NCI-H2107 treated with DMSO at 0.1 percent for 48 hours (cell line): ENCODE measurements at regions not wholly inside any gene's neighbourhood (a gene's known extent, or its start where the extent isn't known, plus 50 kb on each side); places are given as distances from the start of the nearest gene placed in this dataset.

Source experiments
- DNase-seq: peaks from one replicate; lab custom pipeline; 2025; ENCODE audit not compliant: unreplicated experiment; lab: John Stamatoyannopoulos, UW

DNA sequence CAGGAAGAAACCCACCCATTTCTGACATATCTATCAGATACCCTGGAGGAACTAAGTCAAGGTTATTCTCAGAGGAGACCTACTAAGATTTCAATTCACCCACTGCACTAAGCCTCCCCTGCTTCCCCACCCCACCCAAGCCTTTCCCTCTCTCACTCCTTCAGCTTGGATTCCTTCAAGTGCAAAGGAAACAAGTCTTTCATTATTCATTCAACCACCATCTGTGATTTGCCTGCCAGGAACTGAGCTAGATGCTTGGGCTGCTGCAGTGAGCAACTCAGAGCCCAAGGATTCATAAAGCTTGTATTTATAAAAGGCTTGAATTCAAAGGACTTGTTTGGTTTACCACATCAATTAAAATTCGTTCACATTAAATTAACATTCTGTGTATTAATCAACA, 161.3 kb downstream of the GXYLT1 start:
- peak; percentile 74 for DNase-seq

DNA sequence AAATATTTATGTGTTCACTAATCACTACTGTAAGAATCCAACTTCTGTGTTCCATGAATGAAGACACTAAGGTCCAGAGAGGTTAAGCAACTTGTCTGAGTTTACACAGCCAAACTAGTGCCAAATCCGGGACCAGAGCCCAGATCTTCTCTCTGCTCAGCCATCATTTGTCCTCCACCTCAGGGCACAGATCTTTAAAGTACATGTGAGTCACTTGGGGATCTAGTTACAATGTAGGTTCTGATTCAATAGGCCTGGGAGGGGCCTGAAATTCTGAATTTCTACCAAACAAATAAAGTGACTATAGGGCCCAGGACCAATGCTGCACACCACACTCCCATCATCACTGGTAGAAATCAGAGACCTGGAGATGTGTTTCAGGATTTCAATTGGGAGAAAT, 162.9 kb downstream of the GXYLT1 start:
- DNase-seq = no peak

DNA sequence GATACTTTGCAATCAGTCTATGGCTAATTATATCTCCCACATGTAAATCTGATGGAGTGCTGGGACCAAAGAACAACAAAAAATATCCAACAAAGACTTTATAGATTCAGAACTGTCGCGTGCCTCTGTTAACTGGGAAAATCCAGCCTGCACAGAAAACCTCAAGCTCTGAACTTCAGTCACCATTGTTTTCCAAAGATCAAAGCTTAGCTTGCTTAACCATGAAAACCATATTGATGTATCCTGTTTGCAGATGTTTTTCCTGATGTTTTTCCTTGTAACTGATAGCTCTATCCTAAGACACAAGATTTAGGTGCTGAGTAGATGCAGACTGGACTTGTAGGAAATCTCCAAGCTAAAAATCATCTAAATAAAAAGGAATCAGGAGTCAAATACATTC, 163.7 kb downstream of the GXYLT1 start:
- DNase-seq = no peak

DNA sequence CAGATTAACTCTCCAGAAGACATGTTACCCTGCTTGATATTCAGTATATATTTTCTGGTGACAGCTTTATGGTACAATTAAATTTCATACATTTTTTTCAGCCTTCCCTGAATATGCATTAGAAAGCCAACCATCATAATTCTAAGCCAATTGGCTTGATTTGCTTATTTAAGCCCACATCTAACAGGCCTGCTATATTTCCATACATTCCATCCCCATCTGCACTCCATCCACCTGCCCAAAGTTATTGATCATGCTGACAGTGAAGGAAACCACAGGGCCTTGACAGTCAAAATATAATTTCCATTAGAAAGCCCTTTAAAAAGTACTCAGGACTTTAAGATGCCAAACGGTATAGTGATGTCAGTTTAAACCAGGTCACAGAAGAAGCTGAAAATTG, 164.3 kb downstream of the GXYLT1 start:
- no peak for DNase-seq

DNA sequence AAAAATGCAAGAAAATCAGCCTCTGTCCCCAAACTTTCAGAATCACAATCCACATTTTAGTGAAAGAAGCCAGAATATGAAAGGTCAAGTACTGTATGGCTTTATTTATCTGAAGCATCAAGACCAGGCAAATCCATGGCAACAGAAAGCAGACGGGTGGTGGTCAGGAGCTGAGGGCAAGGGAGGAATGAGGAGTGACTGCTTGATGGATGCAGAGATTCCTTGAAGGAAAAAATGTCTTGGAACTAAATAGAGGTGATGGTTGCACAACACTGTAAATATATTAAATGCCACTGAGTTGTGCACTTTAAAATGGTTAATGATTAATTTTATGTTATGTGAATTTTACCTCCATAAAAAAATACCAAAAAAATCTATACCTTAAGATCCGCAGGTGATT, 165.1 kb downstream of the GXYLT1 start:
- DNase-seq = no peak

DNA sequence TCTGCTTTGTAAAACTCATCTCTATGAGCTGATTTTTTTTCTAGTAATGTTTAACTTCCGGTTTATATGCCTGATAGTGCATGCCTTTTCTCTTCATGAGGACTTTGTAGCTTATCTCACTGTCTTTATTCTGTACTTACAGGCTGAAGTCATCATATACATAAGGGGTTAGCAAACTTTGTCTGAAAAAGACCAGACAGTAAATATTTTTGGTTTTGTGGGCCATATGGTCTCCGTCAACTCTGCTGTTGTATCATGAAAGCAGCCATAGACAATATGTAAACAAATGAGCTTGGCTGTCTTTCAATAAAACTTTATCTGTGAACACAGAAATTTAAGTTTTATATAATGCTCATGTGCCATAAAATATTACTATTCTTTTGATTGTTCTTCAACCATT, 172.1 kb downstream of the GXYLT1 start:
- DNase-seq = no peak

DNA sequence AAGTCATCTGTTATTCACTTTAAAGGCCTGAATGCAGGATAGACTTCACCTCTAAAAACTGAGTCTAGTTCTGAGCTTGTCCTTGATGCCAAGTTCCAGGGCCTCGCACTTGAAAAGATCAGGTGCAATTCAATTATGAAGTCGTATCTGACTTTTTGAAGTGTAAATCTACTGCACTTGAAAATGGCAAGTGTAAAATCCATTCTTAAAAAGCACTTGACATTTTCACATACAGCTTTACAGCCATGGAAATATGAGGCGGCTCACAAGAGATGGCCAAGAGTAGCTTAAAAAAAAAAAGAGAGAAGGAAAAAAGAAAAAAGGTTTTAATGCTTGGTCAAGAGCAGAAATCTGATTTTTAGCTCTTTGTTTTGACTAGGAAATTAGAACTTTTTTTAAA, 172.5 kb downstream of the GXYLT1 start:
- DNase-seq = peak; percentile 31

DNA sequence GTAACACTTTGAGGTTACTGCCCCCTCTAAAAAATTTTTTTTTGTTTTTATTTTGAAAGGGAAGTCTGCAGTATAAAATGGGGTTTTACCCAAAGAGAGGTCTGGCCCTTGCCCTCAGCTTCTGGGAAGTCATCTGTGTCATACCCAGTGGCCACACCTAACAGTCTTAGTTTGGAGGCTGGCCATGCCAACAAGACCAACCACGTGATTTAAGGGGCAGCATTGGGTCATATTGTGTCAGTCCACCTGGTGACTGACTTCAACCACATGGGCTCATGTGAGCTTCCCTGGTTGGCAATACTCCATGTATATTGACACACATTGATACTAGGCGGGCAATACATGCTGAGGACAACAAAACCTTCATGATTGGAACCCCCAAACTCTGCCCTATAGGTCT, 173.9 kb downstream of the GXYLT1 start:
- DNase-seq = no peak

DNA sequence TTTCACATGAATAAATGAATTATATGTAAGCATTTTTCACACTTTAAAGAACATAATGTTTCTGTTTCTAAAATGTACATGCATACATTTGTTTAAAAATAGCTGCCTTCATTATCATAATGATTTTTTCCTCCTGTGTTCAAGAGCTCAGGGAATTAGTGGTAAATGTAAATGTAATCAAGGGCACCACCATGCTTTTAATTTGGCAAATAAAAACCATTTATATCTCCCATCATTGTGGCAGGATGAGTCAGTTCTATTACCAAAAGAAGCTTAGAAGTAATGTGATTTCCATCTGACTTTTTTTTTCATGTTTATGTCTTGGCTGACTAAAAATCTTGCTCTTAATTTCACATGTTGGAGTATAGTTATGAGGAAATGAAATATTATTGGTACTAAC, 176.1 kb downstream of the GXYLT1 start:
- DNase-seq = no peak

DNA sequence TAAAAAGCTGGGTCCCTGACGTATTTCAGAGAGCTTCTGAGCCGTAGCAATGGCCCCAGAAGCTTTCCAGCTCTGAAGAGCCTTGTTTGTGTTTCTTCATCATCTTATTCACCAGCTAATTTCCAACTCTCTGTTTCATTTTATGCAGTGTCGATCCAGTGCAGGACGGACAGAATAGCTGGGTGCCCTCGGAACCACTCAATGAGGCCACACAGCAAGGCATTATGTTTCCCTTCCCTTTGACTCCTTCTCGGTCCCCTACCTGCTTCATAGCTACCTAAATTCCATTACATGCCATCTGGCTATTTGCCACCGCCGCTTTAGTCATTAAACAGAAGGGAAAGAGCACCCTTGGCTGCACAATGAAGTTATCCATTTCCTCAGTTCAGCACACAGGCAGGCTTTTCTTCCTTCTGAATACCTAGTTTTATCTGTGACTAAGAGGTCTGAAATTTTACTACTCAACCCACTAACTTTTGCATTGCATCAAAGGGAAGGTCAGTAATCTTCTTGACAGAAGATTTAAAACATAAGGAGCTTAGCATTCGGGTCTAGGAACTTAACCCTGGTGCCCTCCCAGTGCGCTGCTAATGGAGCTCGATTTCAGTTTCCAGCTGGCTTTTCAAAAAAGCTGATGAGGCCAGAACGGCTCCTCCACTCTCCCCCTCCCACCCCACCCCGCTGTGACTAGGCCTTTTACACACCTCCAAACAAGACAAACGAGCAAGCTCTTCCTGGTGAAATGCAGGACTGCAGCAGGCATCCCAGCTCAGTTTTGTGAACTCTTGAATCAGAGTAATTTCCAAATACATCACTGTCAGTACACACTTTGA, 176.8 kb downstream of the GXYLT1 start:
- peak; percentile 54 for DNase-seq

DNA sequence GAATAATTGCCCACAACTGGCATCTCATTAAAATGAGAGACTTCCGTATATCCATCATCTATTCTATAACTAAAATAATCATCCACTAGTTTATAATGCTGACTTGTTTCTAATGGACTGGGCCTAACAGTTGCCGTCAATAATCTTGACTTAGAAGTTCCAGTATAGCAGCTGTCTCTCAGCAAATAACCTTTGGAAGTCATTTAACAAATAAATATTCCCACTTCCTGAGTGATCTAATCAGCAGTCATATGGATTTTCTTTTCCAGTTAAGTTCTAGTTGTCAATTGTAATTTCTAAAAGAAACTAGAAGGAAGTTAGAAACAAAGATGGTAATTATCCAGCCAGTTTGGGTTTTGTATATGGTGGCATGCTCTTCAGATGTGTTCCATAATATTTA, 177.8 kb downstream of the GXYLT1 start:
- no peak for DNase-seq

DNA sequence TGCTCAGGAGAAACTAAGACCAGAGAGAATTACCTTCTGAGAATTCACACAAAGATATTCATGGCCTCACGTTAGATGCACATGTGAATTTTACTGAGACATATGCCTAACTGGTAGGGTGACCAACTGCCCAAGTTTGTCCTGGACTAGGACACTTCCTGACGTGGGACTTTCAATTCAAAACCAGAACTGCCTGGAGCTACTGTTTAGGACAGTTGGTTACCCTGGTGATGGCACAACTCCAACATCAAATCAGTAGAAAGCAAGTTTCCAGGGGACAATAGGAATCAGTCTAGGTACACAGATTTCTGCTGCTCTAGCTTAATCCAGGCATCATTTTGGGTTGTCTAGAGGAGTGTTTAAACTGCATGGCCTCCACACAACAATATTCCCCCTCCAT, 178.7 kb downstream of the GXYLT1 start:
- no peak for DNase-seq

DNA sequence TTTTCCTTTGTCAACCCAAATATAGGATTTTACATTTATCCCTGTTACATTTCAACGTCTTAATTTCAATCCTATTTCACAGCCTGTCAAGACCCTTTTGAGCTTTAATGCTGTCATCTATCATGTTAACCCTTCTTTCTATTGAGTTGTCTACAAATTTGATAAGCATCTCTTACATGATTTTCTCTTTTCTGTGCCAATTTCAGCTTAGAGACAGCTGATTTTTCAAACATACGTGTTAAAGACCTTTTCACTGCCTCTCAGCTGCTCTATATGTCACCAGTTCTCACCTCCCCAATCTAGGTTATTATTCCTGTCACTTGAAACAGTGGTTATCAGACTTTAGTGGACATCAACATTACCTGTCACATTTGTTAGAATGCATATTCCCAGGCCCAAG, 181.3 kb downstream of the GXYLT1 start:
- no peak for DNase-seq

DNA sequence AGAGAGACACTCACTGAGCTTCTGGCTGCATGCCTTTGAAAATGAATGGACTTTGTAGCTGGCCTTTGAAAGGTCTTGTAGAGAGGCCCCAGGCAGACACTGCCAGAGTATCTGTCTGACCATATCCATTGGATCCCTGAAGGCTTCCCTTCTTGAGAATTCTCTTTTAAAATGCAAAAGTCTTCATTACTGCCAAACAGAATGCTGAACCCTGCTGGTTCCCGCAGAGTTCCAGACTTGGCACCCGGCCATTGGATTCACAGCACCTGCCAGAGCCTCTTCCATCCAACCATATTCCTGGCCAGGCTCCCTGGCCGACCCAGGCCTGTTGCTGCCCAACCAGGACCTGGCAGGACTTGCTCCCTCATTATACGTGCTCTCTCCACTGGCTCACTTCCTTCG, 182.5 kb downstream of the GXYLT1 start:
- DNase-seq = peak; percentile 43

DNA sequence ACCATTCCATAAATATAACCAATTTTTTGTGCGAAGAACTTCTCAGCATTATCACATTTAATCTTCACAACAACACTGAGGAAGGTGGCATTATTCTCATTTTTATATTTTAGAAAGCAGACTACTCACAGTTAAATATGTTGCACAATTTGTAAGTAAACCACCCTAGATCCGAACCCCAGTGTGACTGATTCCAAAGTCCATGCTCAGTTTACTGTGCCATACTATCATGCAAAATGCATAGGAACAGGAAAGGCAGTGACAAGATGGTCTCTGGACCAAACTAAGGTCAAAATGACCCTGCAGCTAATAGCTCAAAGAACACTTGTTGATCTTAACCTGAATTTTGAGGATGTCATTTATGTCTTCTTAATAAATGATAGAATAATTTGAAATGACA, 185.4 kb downstream of the GXYLT1 start:
- DNase-seq = no peak

DNA sequence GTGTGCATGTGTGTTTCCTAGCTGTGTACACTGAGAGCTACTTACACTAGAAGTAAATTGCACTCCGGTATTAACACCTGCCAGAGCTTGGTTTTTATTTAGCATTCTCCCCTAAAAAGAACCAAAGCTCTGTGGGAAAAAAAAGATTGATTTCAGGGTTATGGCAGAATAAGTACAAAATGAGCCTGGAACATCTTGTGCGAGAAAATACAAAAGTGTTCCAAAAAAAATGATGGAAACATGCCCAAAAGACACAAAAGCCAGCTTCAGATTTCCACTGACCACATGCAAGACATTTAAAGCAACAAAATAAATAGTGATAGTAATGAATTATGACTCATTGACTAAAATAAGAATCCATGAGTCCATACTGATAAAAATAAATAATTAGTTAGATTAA, 188.3 kb downstream of the GXYLT1 start:
- DNase-seq = no peak

DNA sequence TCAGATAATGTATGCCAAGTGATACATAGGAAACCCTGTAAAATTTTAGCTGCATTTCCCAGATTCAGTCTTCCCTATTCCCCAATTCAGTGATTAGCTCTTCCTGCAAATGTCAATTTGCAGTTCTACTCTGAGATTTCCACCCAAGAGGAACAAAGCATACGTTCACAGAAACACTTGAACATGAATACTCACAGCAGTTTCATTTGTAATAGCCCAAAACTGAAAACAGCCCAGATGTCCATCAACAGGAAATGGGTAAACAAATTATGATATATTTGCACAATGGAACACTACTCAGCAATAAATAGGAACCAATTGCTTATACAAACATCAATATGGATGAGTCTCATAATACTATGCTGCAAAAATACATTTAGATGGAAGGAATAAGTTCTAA, 194.2 kb downstream of the GXYLT1 start:
- DNase-seq = no peak

DNA sequence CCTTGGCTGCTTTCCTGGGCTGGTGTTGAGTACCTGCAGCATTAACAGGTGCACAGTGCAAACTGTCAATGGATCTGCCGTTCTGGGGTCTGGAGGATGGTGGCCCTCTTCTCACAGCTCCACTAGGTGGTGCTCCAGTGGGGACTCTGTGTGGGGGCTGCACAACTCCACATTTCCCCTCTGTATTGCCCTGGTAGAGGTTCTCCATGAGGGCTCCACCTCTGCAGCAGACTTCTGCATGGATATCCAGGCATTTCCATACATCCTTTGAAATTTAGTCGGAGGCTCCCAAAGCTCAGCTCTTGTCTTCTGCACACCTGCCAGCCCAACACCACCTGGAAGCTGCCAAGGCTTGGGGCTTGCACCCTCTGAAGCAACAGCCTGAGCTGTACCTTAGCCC, 198.6 kb downstream of the GXYLT1 start:
- no peak for DNase-seq

DNA sequence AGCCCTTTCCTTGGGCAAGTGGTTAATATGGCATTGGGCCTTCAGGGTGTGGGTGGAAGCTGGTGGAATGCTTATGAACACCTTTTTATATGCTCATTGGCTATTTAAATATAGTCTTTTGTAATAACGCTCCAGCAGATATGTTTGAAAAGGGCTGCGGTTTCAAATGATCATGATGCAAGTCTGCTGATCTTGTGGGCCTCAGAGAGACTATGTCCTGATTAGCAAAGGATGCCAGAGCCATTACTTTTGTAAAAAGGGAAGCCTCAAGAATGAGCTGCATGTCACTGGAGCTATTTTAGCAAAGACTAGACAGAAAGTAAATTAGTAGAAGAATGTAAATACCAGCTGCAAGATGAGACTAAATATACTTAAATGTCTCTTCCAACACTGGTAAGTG, 200.5 kb downstream of the GXYLT1 start:
- no peak for DNase-seq

DNA sequence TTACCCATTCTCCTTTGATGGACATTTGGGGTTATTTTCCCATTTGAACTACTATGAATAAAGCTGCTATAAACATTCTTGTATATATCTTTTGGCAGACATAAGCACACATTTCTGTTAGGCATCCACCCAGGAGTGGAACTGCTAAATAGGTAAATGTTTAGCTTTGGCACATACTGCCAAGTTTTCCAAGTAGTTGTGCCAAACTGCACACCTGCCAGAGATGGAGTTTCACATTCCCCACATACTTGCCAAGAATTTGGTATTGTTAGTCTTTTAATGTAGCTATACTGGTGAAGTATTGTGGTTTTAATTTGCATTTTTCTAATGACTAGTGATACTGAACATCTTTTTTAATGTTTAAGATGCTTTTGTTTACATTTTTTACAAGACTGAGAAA, 201.0 kb downstream of the GXYLT1 start:
- DNase-seq = no peak

DNA sequence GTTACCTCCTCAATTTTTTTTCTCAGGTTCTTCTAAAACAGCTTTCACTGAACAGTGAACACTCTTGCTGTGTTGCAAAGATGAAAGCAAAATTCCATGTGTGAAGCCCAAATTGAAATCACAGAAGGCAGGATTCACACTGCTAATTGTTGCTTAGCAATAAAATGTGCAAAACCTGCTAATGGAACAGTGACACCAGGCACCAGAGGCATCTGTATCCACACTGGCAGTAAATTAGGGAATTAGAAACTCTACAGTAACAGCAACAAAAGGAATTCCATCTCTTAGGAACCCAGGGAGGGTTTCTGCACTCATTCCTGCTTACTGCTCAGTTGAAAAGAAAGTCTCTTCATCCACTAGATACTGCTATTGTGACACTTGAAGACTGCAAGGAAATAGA, 202.3 kb downstream of the GXYLT1 start:
- DNase-seq = no peak

DNA sequence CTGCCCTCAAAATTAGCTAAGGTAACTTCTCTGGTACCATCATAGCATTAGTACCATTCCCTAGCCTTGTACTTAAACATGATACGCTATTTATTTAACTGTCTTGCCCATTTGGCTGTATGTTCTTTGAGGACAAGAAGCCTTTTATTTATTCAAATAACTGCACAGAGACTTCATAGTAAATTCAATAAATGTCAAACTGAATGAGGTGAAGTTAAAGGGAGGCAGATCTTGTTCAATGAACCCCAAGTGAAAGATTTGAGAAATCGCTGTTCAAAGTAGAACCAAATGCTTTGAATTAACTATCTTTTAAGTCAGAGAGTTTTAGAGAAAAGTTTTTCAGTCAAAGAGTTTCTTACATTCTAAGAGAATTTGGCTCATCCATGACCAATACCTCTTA, 203.6 kb downstream of the GXYLT1 start:
- DNase-seq = no peak

DNA sequence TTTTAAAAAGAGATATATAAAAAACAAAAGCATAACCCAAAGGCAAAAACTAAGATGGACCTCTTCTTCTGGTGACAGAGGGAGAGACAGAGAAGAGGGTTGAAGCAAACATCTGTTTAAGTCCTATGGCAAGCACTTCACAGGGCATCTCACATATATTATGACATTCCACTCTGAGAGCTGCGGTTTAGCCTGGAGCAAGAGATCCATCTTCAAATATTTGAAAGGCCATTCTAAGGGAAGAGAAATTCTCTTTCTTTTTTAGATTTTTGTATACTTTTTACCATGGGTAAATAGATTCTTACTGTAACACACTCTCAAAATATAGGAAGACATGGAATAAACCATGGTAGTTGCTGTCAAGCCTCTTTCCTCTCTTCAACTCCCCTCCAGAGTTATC, 204.1 kb downstream of the GXYLT1 start:
- no peak for DNase-seq
